Adrenal gland (tissue), 9 donors: ENCODE measurements at regions not wholly inside any gene's neighbourhood (a gene's known extent, or its start where the extent isn't known, plus 50 kb on each side); places are given as distances from the start of the nearest gene placed in this dataset.

Experiments used
- DNase-seq, 7 donors: peaks; one replicate each; pipeline ENCODE4 v3.0.0-alpha.2; 2019 to 2020
- H3K27ac ChIP-seq, 5 donors: fragments of 200-600 bp; sonication (generic) in 4 of 5; 1 replicate in 3 of 5; 2 replicates in 2 of 5; pipeline versions ENCODE4 v1.5.1 to v1.8.0; 2016 to 2020; ENCODE audit warnings: mild to moderate bottlenecking in 1 of 5
- H3K27me3 ChIP-seq: fragments of 200-600 bp; 2 replicates; pipeline ENCODE4 v1.8.0; 2021
- H3K36me3 ChIP-seq, 2 donors: fragments of 200-600 bp; replicated peaks in 1 of 2; 1 replicate in 1 of 2; 2 replicates in 1 of 2; pipeline versions ENCODE4 v1.5.1 to v1.8.0; 2018 to 2022
- H3K4me1 ChIP-seq, 2 donors: fragments of 200-600 bp; replicated peaks in 1 of 2; 1 replicate in 1 of 2; 2 replicates in 1 of 2; pipeline versions ENCODE4 v1.5.1 to v1.8.0; 2018 to 2021
- H3K4me3 ChIP-seq, 4 donors: fragments of 200-600 bp; sonication (generic) in 3 of 4; one replicate each; pipeline ENCODE4 v1.5.1; 2016 to 2018
- H3K9me3 ChIP-seq, 3 donors: fragments of 200-600 bp; sonication (generic) in 1 of 3; replicated peaks in 1 of 3; 1 replicate in 2 of 3; 2 replicates in 1 of 3; pipeline versions ENCODE4 v1.5.1 to v1.8.0; 2016 to 2021
- POLR2A ChIP-seq, 2 donors: fragments of 450-650 bp; IDR thresholded peaks; one replicate each; pipeline ENCODE4 v1.6.1; 2017; ENCODE audit warnings: antibody characterized with exemption in 2 of 2, mild to moderate bottlenecking in 2 of 2, moderate library complexity in 1 of 2
- WGBS, 4 donors: extraction: QIAGEN DNeasy Blood & Tissue Kit in 2 of 4; methylation state at CpG; one replicate each; pipeline versions ENCODE4 v1.1.5 to v1.1.7; 2013 to 2017; 5-methylcytosine and 5-hydroxymethylcytosine counted together
- intact Hi-C, 2 donors: fragments of 100-400 bp; cut with DNase I; formaldehyde crosslinking; loops; one replicate each; pipeline versions ENCODE4 v1.14.1 to v1.15.0; 2022 to 2023
- TF ChIP-seq, protein P1 (sequence below), 6 experiments: fragments of 450-650 bp in 4 of 6; fragments of 200-600 bp in 2 of 6; sonication (generic) in 1 of 6; IDR thresholded peaks; 1 replicate in 5 of 6; 2 replicates in 1 of 6; pipeline versions ENCODE4 v1.5.1 to v1.8.0; 2016 to 2021; ENCODE audit warnings: antibody characterized with exemption in 6 of 6, mild to moderate bottlenecking in 2 of 6, moderate library complexity in 1 of 6
- donor health status: healthy with polysubstance abuse.
- donor health status: Bipolar disorder and iron deficiency.
- donor health status: DM: yes; HTN: yes; CAD: no.
- donor health status: DM: no; HTN: no; CAD: no.
- donor health status: DM: no; HTN: no; CAD: no.

DNA sequence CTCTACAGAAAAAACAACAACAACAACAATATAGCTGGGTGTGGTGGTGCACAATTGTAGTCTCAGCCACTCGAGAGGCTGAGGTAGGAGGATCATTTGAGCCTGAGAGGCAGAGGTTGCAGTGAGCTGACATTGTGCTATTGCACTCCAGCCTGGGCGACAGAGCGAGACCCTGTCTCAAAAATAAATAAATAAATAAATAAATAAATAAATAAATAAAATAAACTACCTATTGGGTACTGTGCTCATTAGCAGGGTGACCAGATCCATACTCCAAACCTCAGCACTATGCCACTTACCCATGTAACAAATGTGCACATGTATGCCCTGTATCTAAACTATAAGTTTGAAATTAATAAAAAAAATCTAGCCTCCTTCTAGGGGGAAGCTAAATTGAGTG is 369.4 kb upstream of the AJAP1 start:
- 77 to 82% (median 79%) methylated on average over 3 of the region's 3 CpGs for WGBS, 4 donors
- TF ChIP-seq POLR2A (IDR thresholded peaks at IDR 0.05): no peak
- TF ChIP-seq, protein P1, sequence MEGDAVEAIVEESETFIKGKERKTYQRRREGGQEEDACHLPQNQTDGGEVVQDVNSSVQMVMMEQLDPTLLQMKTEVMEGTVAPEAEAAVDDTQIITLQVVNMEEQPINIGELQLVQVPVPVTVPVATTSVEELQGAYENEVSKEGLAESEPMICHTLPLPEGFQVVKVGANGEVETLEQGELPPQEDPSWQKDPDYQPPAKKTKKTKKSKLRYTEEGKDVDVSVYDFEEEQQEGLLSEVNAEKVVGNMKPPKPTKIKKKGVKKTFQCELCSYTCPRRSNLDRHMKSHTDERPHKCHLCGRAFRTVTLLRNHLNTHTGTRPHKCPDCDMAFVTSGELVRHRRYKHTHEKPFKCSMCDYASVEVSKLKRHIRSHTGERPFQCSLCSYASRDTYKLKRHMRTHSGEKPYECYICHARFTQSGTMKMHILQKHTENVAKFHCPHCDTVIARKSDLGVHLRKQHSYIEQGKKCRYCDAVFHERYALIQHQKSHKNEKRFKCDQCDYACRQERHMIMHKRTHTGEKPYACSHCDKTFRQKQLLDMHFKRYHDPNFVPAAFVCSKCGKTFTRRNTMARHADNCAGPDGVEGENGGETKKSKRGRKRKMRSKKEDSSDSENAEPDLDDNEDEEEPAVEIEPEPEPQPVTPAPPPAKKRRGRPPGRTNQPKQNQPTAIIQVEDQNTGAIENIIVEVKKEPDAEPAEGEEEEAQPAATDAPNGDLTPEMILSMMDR (IDR thresholded peaks at IDR 0.05): no peak
- no peaks in the 10 kb centered on the region for H3K4me1 ChIP-seq

DNA sequence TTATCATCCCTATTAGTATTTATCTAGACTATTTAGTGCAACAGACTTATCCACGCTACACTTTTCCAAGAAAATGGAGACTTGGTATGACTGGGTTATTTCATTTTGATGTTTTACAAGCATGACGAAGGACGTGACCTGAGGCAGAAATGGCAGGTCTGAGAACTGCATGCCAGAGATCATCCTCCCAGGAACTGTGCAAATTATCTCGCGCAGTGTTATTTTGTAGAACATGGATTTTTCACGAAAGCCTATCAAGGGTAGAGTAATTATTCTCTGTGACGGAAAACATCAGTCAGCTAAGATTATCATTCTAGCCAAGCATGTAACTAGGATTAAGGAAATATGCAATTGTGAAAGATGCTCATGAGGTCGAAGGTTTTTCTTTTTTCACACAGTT is 361.5 kb upstream of the AJAP1 start:
- Histone ChIP-seq H3K4me3 (no peak overlapping the region), H3K9me3 (no peaks in the 10 kb centered on the region), H3K27me3 (no peaks in the 10 kb centered on the region), H3K36me3 (no peaks in the 10 kb centered on the region), H3K4me1 (no peaks in the 10 kb centered on the region), H3K27ac (no peak overlapping the region)
- intact Hi-C loops: no loop called here
- no peak for TF ChIP-seq POLR2A (IDR thresholded peaks at IDR 0.05)
- TF ChIP-seq, protein P1 (IDR thresholded peaks at IDR 0.05): no peak
- 52 to 63% (median 60%) methylated on average over 8 of the region's 8 CpGs for WGBS, 4 donors
- no peak for DNase-seq

More for the DNA sequence above, 369.4 kb upstream of the AJAP1 start:
- H3K4me3 ChIP-seq: no peak overlapping the region
- intact Hi-C loops: no loop called here
- no peak overlapping the region for H3K27ac ChIP-seq
- H3K36me3 ChIP-seq: no peaks in the 10 kb centered on the region
- H3K27me3 ChIP-seq: no peaks in the 10 kb centered on the region
- DNase-seq: no peak
- H3K9me3 ChIP-seq: no peaks in the 10 kb centered on the region

DNA sequence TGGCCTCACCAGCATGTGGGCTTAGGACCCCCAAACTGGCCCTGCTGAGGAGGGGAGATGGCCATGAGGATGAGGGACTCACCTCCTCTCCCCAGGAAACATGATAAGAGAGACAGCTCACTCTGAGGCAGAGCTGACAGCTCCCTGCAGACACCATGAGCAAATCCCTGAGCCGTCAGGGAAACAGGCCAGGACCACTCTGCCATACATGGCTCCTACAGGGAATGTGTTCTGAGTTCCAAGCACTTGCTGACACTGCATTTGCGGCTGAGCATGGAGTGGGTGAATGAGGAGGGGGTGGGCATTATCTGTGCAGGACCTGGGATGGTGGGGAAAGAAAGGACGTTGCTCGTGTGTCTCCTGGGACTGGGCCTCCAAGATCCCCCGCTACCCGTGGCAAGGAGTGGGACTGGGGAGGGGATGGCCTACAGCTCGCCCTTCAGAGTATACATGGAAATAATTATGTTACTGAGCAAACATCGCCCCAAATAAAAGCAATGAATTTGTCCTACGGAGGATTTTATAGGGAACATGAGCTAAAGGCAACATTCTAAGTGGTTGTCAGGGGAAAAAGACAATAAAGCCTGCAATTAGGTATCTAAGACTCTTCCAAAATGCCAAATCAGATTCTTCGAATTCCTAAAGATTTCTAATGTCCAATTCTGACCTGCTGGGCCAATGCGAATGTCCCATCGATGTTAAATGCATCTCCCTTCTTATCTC is 355.9 kb upstream of the AJAP1 start:
- WGBS, 4 donors: 61 to 71% (median 65%) methylated on average over 12 of the region's 12 CpGs
- no peak for DNase-seq
- H3K4me3 ChIP-seq: no peak overlapping the region

DNA sequence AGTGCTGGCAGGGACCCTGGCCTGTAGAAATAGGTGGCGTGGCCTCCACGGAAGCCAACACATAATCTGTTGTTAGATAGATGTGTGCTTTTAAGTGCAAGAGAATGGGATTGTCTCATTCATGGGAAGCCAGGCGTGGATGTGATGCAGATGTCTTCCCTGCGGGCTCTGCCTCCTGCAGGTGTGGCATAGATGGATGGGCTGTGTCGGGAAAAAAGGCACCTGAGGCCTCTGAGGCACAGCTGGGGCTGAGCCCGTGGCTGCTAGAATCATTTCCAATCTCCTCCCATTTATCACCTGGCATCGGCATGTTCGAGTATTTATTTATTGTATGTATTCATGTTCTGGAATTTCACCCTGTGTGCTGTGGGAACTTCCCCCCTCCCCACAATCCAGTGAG is 353.4 kb upstream of the AJAP1 start:
- H3K36me3 ChIP-seq: no peaks in the 10 kb centered on the region
- no peak overlapping the region for H3K4me3 ChIP-seq
- 63 to 81% (median 74%) methylated on average over 8 of the region's 8 CpGs for WGBS, 4 donors
- intact Hi-C loops: no loop called here
- no peak overlapping the region for H3K27ac ChIP-seq
- no peaks in the 10 kb centered on the region for H3K9me3 ChIP-seq
- TF ChIP-seq POLR2A (IDR thresholded peaks at IDR 0.05): no peak
- TF ChIP-seq, protein P1 (IDR thresholded peaks at IDR 0.05): no peak
- no peaks in the 10 kb centered on the region for H3K27me3 ChIP-seq
- DNase-seq: no peak
- H3K4me1 ChIP-seq: no peaks in the 10 kb centered on the region

More for the DNA sequence above, 355.9 kb upstream of the AJAP1 start:
- Histone ChIP-seq H3K27ac (no peak overlapping the region), H3K36me3 (no peaks in the 10 kb centered on the region), H3K4me1 (no peaks in the 10 kb centered on the region), H3K27me3 (no peaks in the 10 kb centered on the region), H3K9me3 (no peaks in the 10 kb centered on the region)
- no peak for TF ChIP-seq POLR2A (IDR thresholded peaks at IDR 0.05)
- TF ChIP-seq, protein P1 (IDR thresholded peaks at IDR 0.05): no peak
- intact Hi-C loops: no loop called here
